ENCODE measurements at regions not wholly inside any gene's neighbourhood (a gene's known extent, or its start where the extent isn't known, plus 50 kb on each side); places are given as distances from the start of the nearest gene placed in this dataset.

GRCh38 chr5:39730006-39730405 lies 305.2 kb upstream of the DAB2 start:
- TF ChIP-seq CTCF (conservative IDR thresholded peaks at IDR 0.05; ENCODE audit: low read length) (no peak), EZH2phosphoT487 (IDR thresholded peaks at IDR 0.05; ENCODE audit: borderline replicate concordance) (no peak)

All from Loucy (cell line).